HG02571 (cell line): ENCODE measurements at regions not wholly inside any gene's neighbourhood (a gene's known extent, or its start where the extent isn't known, plus 50 kb on each side); places are given as distances from the start of the nearest gene placed in this dataset.
A peak's percentile ranks its signal among the peaks of the same experiment; 100 is the strongest.
"Not testable (repeated sequence)": the region's sequence is repeated elsewhere in the genome, so short reads cannot be mapped to it uniquely, and the experiment has no call there.

Source experiments
- ATAC-seq: cut with Tn5 transposase; IDR thresholded peaks from one replicate; pipeline ENCODE4 v1.9.1; 2021; ENCODE audit warnings: mild to moderate bottlenecking, moderate library complexity; ENCODE audit not compliant: unreplicated experiment

GRCh38 chr2:193480187-193480586, 1285.5 kb upstream of the TMEFF2 start:
- no peak for ATAC-seq

DNA sequence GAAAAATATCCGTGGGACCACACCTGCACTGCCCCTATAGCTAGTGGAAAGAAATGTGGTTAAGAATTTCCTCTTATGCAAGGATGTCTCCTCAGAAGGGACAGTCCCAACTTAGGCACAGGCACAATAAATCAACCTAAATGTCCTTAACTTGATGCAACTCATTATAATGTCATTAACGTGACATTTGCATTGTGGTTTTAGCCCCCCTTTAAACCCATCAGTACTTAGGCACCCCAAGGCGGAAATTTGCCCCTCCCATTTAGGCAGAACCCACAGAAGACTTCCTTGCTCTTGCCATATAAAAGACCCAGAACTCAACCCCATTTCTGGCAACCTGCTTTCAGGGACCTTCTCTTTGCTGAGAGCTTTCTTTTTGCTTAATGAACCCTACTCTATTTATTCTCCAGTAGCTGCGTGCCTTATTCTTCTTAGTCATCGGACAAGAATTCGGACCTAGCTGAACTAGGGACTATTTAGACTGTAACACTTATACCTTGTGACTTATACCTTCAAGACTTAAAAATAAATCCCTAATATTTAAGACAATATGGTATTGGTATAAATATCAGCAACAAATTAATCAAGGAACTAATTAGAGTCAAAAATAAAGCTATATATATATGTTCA, 1281.6 kb upstream of the TMEFF2 start:
- no peak for ATAC-seq

DNA sequence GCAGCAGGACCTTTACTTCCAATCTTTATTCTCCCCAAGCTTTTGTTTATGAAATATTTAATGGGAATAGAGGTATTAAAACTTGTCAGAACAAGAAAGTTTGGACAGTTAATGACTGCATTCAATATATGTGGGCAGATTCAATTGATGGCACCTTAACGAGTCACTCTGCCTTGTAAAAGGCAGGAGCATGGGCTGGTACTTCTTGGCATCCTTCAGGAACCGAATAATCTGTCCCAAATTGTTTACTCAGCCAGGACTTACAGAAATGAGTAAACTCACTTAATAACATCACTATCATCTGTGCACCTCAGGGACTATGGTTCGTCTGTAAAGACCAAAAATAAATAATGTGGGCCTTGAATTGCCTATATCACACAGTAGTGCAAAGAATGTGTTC, 1280.3 kb upstream of the TMEFF2 start:
- ATAC-seq = no peak

DNA sequence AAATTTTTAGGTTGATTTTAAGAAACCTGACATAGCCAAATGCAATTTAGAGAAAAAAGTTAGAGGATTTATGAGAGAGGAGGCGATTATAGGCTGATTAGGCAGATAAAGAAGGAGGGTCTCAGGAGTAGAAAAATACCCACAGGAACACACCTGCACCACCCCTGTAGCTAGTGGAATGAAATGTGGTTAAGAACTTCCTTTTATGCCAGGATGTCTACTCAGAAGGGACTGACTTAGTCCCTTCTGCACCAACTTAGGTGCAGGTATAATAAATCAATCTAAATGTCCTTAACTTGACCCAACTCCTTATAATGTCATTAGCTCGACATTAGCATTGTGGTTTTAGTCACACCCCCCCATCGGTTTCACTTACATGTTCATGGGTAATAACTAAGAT, 1274.5 kb upstream of the TMEFF2 start:
- ATAC-seq = no peak

- ATAC-seq = no peak
Observed at GRCh38 chr2:193467276-193467987, 1272.7 kb upstream of the TMEFF2 start.

- ATAC-seq = no peak
Observed at GRCh38 chr2:193463011-193463410, 1268.3 kb upstream of the TMEFF2 start.

GRCh38 chr2:193462411-193462810, 1267.7 kb upstream of the TMEFF2 start:
- ATAC-seq = no peak

- peak; percentile 61 for ATAC-seq
Observed at GRCh38 chr2:193461431-193461934, 1266.8 kb upstream of the TMEFF2 start.

DNA sequence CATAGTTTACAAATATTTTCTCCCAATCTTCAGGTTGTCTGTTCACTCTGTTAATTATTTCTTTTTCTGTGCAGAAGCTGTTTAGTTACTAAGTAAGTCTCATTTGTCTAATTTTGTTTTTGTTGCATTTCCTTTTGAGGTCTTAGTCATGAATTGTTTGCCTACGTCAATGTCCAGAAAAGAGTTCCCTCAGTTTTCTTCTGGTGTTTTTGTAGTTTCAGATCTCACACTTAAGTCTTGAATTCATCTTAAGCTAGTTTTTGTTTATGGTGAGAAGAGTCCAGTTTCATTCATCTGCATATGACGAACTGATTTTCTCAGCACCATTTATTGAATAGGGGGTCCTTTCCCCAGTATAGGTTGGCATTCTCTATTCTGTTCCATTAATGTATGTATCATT, 1252.2 kb upstream of the TMEFF2 start:
- ATAC-seq = no peak

GRCh38 chr2:193442293-193442692, 1247.6 kb upstream of the TMEFF2 start:
- no peak for ATAC-seq

DNA sequence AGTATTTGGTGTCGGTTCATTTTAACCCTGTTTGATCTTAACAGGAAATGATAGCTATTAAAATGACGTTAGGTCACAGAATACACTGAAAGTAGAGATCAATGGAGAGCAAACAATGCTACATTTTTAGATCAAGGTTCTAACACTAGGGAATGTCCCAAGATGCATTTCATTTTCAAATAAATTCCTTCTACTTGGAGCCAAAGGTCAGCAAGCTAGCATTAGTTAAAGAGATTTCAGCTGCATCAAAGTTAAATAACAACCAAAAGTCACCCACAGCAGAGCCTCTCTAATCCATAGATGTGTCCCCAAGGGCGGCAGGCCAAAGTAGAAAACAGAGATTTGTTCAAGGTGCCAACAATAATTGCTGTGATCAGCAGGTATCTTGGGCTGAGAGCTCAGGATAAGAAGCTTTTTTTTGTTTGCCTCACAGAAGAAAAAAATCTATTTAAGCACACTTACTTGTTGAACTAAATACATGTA, 1233.6 kb upstream of the TMEFF2 start:
- no peak for ATAC-seq

DNA sequence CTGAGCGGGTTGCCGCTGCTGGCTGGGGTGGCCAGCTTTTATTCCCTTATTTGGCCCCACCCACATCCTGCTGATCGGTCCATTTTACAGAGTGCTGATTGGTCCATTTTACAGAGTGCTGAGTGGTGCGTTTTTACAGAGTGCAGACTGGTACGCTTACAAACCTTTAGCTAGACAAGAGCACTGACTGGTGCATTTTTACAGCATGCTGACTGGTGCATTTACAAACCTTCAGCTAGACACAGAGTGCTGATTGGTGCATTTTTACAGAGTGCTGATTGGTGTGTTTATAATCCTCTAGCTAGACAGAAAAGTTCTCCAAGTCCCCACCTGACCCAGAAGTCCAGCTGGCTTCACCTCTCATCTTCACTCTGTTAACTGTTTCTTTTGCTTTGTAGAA, 1217.6 kb upstream of the TMEFF2 start:
- ATAC-seq = not testable (repeated sequence)

- ATAC-seq = no peak
Observed at GRCh38 chr2:193409951-193410350, 1215.2 kb upstream of the TMEFF2 start.

GRCh38 chr2:193382583-193382982, 1187.8 kb upstream of the TMEFF2 start:
- no peak for ATAC-seq

DNA sequence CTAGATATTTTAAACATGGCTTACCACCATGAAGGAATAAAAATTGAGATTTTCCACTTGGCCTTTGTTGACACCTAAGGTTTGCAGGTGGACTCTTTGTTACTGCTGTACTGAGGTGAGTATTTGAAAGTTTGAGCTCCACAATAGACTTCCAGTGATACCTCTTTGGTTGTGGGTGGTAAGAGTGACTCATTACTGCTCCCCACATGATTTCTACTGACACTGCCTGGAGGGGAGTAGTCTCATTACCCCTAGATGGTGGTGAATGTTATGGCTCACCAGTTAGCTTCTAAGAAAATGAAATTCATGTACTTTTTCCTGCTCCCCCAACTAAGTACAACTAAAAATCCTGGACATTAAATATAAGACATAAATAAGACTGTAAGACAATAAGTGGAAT, 1183.1 kb upstream of the TMEFF2 start:
- ATAC-seq = no peak

DNA sequence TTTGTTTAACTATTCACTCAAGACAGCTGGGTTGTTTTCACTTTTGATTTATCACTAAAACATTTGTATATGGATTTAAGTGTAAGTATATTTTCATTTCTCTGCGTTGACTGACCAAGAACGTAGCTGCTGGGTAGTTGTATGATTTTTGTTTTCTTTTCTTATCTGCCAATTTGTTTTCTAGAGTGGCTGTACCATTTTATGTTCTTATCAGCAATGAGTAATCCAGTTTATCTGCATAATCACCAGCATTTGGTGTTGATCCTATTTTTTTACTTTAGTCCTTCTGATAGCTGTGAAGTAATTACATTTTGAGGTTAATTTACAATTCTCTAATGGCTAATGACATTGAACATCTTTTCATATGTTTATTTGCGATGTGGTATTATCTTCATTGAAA, 1178.4 kb upstream of the TMEFF2 start:
- ATAC-seq = no peak

DNA sequence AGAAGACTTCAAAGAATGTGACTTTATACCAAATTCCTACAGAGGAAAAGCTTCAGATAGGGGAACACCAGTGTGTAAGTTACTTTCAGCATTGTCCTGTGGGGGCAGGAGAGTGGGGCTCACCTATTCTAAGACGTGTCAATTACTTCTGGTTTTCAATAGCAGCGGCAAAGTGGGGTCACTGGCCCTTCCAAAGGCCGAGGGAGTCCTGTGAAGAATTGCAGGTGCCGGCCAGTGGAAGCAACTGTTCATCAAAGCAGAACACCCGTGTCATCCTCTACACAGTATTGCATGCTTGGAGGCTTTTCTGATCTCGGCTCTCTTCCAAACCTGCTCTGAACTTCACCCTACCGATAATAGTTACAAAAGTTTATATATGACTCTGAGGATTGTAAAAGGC, 1176.5 kb upstream of the TMEFF2 start:
- ATAC-seq = no peak

DNA sequence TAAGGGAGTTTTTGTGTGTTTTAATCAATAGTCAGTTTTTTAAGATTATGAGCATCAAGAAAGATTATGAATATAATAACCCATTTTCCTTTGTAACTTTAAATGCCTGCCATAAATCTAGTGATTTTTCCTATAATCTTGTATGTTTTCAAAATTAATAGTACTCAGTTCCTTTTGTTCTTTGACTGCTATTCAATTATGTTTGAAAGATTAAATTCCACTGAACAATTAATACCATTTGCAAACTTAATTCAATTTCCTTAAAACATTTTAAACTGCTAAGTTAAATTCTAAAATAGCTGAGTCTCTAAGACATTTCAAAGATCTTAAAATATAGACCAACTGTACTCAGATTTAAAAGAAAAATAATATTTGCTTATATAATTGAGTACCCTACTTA, 1173.9 kb upstream of the TMEFF2 start:
- ATAC-seq = no peak

DNA sequence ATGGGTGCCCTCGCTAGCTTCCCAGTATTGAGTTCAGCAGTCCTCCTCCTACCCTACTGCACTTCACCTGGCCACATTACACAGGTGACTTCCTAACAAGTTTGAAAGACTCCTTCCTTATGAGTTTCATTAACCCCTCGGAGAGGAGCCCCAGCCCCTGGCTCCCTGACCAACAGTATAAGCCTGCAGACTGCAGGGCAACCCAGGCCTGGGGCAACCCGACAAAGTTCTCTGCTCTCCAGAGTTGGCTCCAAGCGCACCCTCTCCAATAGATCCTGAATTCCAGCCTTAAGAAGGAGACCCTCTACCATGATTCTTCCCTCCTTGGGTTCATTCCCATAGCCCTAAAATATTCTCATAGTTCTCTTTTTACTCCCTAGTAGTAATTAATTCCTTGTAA, 1162.8 kb upstream of the TMEFF2 start:
- no peak for ATAC-seq

GRCh38 chr2:193352665-193353242, 1158.0 kb upstream of the TMEFF2 start:
- ATAC-seq = not testable (repeated sequence)

GRCh38 chr2:193350509-193350908, 1155.8 kb upstream of the TMEFF2 start:
- ATAC-seq = no peak

GRCh38 chr2:193349642-193350041, 1154.9 kb upstream of the TMEFF2 start:
- ATAC-seq = no peak
